ENCODE measurements at regions not wholly inside any gene's neighbourhood (a gene's known extent, or its start where the extent isn't known, plus 50 kb on each side); places are given as distances from the start of the nearest gene placed in this dataset.

DNA sequence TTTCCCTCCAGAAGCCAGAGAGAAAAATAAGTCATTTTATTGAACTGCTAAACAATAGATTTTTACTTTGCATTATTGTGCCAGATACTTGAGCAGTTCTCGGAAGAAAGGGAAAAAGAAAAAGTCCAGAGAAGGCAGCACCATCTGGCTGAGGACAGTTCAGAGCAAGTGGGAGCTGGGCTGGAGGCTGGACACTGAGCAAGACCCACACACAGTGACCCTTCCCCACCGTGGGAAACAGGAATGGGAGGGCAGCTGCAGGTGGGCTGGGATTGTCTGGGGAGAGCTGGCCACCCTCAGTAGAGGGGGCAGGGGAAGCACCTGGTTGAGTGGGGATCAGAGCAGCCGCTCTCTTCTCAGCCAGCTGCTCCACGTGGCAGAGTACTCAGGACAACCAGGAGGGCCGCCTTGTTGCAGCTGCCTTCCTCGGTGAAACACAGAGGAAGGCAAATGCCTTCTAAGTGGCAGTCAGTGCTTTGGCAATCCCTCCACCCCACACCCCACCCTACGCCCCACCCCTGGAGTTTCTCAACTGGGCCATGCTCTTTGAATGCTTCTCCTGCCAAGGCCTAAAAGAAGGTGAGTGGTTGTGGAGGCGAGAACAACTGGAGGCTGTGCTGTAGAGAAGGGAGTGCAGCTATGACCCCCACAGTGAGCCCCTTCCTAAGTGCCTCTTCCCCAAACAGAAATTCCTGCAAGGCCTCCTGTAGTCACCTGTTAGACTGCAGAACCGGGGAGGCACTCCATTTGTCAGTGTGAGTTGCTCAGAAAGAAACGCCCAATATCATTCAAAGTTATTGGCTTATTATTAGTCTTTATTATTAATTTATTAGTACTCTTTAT, 179.3 kb downstream of the ZIC5 start:
- Histone ChIP-seq H3K9me3 (ENCODE audit: insufficient read depth, low read length) (no peaks in the 10 kb centered on the region), H3K36me3 (replicated peaks; ENCODE audit: low read depth, low read length) (no peaks in the 10 kb centered on the region), H3K4me2 (ENCODE audit: low read length) (no peak overlapping the region), H4K20me1 (ENCODE audit: insufficient read depth, low read length) (peaks cover 17% of the 10 kb centered on the region), H3K4me3 (ENCODE audit: low read length) (no peak overlapping the region), H2AFZ (ENCODE audit: low read depth, low read length) (no peak overlapping the region), H3K9ac (ENCODE audit: low read length) (no peak overlapping the region), H3K4me1 (ENCODE audit: low read length) (no peaks in the 10 kb centered on the region), H3K79me2 (ENCODE audit: low read length) (no peaks in the 10 kb centered on the region), H3K27ac (ENCODE audit: low read length) (no peak overlapping the region), H3K27me3 (ENCODE audit: low read depth, low read length) (no peaks in the 10 kb centered on the region)
- TF ChIP-seq EZH2phosphoT487 (IDR thresholded peaks at IDR 0.05; ENCODE audit: low read depth): no peak
- TF ChIP-seq, protein P1, sequence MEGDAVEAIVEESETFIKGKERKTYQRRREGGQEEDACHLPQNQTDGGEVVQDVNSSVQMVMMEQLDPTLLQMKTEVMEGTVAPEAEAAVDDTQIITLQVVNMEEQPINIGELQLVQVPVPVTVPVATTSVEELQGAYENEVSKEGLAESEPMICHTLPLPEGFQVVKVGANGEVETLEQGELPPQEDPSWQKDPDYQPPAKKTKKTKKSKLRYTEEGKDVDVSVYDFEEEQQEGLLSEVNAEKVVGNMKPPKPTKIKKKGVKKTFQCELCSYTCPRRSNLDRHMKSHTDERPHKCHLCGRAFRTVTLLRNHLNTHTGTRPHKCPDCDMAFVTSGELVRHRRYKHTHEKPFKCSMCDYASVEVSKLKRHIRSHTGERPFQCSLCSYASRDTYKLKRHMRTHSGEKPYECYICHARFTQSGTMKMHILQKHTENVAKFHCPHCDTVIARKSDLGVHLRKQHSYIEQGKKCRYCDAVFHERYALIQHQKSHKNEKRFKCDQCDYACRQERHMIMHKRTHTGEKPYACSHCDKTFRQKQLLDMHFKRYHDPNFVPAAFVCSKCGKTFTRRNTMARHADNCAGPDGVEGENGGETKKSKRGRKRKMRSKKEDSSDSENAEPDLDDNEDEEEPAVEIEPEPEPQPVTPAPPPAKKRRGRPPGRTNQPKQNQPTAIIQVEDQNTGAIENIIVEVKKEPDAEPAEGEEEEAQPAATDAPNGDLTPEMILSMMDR (IDR thresholded peaks at IDR 0.05; ENCODE audit: low read depth, low read length): no peak

DNA sequence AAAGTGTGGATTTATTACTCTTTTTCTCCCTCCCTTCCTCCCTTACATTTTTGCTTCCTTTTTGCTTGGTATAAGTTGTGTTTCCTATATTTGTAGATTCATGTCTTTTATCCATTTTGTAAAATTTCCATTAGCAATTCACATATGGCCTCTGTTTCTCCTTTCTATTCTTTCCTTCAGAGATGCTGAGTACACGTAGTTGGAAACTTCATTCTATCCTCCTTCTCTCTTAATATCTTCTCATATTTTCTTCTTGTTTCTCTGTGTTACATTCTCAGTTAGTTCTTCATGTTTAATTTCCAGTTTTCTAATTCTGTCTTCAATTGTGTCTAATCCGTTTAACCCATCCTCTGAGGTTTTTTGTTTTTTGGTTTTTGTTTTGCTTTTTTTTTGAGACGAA, 188.9 kb downstream of the ZIC5 start:
- H3K4me1 ChIP-seq (ENCODE audit: low read length): no peaks in the 10 kb centered on the region
- no peaks in the 10 kb centered on the region for H3K9me3 ChIP-seq (ENCODE audit: insufficient read depth, low read length)
- H3K79me2 ChIP-seq (ENCODE audit: low read length): no peaks in the 10 kb centered on the region
- no peaks in the 10 kb centered on the region for H4K20me1 ChIP-seq (ENCODE audit: insufficient read depth, low read length)
- no peak overlapping the region for H3K4me3 ChIP-seq (ENCODE audit: low read length)
- H3K36me3 ChIP-seq (replicated peaks; ENCODE audit: low read depth, low read length): no peaks in the 10 kb centered on the region
- H2AFZ ChIP-seq (ENCODE audit: low read depth, low read length): no peak overlapping the region
- H3K9ac ChIP-seq (ENCODE audit: low read length): no peak overlapping the region
- no peak overlapping the region for H3K27ac ChIP-seq (ENCODE audit: low read length)
- TF ChIP-seq, protein P1 (IDR thresholded peaks at IDR 0.05; ENCODE audit: low read depth, low read length): no peak
- TF ChIP-seq EZH2phosphoT487 (IDR thresholded peaks at IDR 0.05; ENCODE audit: low read depth): no peak
- no peak overlapping the region for H3K4me2 ChIP-seq (ENCODE audit: low read length)
- H3K27me3 ChIP-seq (ENCODE audit: low read depth, low read length): no peaks in the 10 kb centered on the region

DNA sequence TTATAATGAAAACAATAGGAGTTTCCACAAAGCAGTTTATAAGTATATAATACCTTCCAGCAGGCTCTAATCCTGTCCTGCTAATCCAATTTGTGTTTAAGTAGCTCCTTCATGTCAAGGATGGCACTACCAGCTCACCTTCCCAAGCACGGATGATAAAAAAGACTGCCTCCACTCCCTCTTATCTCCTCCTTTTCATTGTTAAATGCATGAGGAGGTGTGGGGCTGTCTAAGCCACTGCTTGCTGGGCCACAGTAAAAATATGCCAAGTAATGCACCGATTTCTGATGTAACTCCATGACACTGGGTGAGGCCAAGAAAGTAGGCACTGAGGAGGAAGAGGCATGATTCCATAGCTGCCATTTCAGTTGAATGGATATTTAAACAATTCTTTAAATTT, 193.1 kb downstream of the ZIC5 start:
- Histone ChIP-seq H3K4me2 (ENCODE audit: low read length) (no peak overlapping the region), H3K4me1 (ENCODE audit: low read length) (no peaks in the 10 kb centered on the region), H4K20me1 (ENCODE audit: insufficient read depth, low read length) (no peaks in the 10 kb centered on the region), H2AFZ (ENCODE audit: low read depth, low read length) (no peak overlapping the region), H3K79me2 (ENCODE audit: low read length) (no peaks in the 10 kb centered on the region), H3K27me3 (ENCODE audit: low read depth, low read length) (no peaks in the 10 kb centered on the region), H3K36me3 (replicated peaks; ENCODE audit: low read depth, low read length) (no peaks in the 10 kb centered on the region), H3K4me3 (ENCODE audit: low read length) (no peak overlapping the region), H3K9ac (ENCODE audit: low read length) (no peak overlapping the region), H3K27ac (ENCODE audit: low read length) (no peak overlapping the region), H3K9me3 (ENCODE audit: insufficient read depth, low read length) (no peaks in the 10 kb centered on the region)
- no peak for TF ChIP-seq EZH2phosphoT487 (IDR thresholded peaks at IDR 0.05; ENCODE audit: low read depth)
- TF ChIP-seq, protein P1 (IDR thresholded peaks at IDR 0.05; ENCODE audit: low read depth, low read length): no peak

DNA sequence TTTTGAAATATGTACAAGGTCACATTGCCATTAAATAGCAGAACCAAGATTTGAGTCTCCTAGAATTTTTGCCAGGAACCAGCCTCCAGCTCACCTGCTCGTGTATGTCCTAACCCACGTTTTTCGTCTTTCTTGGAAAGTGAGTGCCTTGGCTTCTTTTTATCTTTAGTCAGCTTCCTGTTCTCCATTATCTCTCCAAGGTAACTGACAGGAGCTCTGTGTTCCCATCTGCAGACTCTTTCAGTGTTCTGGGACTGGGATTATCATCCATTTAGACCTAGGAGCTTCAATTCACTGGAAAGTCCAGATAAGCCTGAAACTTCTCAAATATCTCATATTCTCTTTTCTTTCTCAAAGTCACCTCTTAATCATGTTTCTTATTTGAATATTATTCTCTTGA, 193.7 kb downstream of the ZIC5 start:
- Histone ChIP-seq H3K4me1 (ENCODE audit: low read length) (no peaks in the 10 kb centered on the region), H3K9ac (ENCODE audit: low read length) (no peak overlapping the region), H4K20me1 (ENCODE audit: insufficient read depth, low read length) (no peaks in the 10 kb centered on the region), H3K79me2 (ENCODE audit: low read length) (no peaks in the 10 kb centered on the region), H3K36me3 (replicated peaks; ENCODE audit: low read depth, low read length) (no peaks in the 10 kb centered on the region), H2AFZ (ENCODE audit: low read depth, low read length) (no peak overlapping the region), H3K4me3 (ENCODE audit: low read length) (no peak overlapping the region), H3K9me3 (ENCODE audit: insufficient read depth, low read length) (no peaks in the 10 kb centered on the region), H3K4me2 (ENCODE audit: low read length) (no peak overlapping the region), H3K27me3 (ENCODE audit: low read depth, low read length) (no peaks in the 10 kb centered on the region), H3K27ac (ENCODE audit: low read length) (no peak overlapping the region)
- no peak for TF ChIP-seq EZH2phosphoT487 (IDR thresholded peaks at IDR 0.05; ENCODE audit: low read depth)
- TF ChIP-seq, protein P1 (IDR thresholded peaks at IDR 0.05; ENCODE audit: low read depth, low read length): no peak
